ENCODE measurements at regions not wholly inside any gene's neighbourhood (a gene's known extent, or its start where the extent isn't known, plus 50 kb on each side); places are given as distances from the start of the nearest gene placed in this dataset.

DNA sequence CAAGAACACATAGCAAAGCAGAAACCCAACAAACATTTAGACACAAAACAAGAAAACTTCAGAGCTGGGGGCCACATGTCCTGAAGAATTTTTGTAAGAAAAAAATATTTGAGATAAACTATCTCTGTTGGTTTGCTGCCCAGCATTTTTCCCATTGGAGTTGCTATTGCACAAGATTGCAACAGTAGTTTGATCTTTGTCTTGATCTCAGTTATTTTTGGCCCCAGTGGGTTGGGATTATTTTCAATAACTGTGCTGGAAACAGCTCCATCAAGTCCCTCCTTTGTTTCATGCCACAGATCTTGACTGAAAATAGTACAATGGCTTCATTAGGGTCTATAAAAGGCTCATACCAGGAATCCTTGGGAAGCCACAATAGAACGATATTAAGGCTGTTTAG, 103.8 kb upstream of the RAI2 start:
- Histone ChIP-seq H2AFZ (ENCODE audit: low read depth, low read length) (no peak overlapping the region), H3K36me3 (ENCODE audit: control insufficient read depth in 2 of 2, extremely low read depth in 1 of 2, insufficient read depth in 2 of 2, low read length in 2 of 2) (no peaks in the 10 kb centered on the region), H3K27ac (ENCODE audit: insufficient read depth, low read depth, low read length) (no peak overlapping the region), H3K27me3 (ENCODE audit: control insufficient read depth in 2 of 2, insufficient read depth in 2 of 2, low read length in 2 of 2) (no peaks in the 10 kb centered on the region), H3K4me2 (ENCODE audit: insufficient read depth, low read length) (no peak overlapping the region), H3K9me1 (replicated peaks; ENCODE audit: control insufficient read depth, extremely low read depth, insufficient read depth, low read length) (no peaks in the 10 kb centered on the region), H3K4me1 (ENCODE audit: control insufficient read depth, extremely low read depth, insufficient read depth, low read length) (no peaks in the 10 kb centered on the region), H3K79me2 (ENCODE audit: control insufficient read depth, insufficient read depth, low read length) (no peaks in the 10 kb centered on the region), H3K4me3 (replicated peaks in 1 of 3; ENCODE audit: insufficient read depth in 1 of 3, low read depth in 1 of 3, low read length in 3 of 3) (no peak overlapping the region), H4K20me1 (replicated peaks; ENCODE audit: control insufficient read depth, extremely low read depth, insufficient read depth, low read length) (no peaks in the 10 kb centered on the region), H3K9ac (replicated peaks; ENCODE audit: extremely low read depth, insufficient read depth, low read length) (no peak overlapping the region), H3K9me3 (replicated peaks; ENCODE audit: control insufficient read depth, insufficient read depth, low read length) (no peaks in the 10 kb centered on the region)
- CTCF ChIA-PET, result no interaction called here
- FAIRE-seq, result no peak
- BruUV-seq (replicated peaks), result no TSS peak
- no peak for TF ChIP-seq EZH2 (IDR thresholded peaks at IDR 0.05; ENCODE audit: borderline replicate concordance, low read depth, low read length, severe bottlenecking)
- TF ChIP-seq, protein P1, sequence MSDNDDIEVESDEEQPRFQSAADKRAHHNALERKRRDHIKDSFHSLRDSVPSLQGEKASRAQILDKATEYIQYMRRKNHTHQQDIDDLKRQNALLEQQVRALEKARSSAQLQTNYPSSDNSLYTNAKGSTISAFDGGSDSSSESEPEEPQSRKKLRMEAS (IDR thresholded peaks at IDR 0.05; ENCODE audit: insufficient read depth, insufficient read length), result no peak
- DNase-seq (ENCODE audit: low read depth, low spot score), result no peak
- POLR2A ChIA-PET, result no interaction called here
- intact Hi-C loops (cut with micrococcal nuclease), result no loop called here
- dilution Hi-C loops (cut with MboI; ENCODE audit: extremely low pct_ligation_motif_present, low sequenced_read_pairs), result no loop called here

DNA sequence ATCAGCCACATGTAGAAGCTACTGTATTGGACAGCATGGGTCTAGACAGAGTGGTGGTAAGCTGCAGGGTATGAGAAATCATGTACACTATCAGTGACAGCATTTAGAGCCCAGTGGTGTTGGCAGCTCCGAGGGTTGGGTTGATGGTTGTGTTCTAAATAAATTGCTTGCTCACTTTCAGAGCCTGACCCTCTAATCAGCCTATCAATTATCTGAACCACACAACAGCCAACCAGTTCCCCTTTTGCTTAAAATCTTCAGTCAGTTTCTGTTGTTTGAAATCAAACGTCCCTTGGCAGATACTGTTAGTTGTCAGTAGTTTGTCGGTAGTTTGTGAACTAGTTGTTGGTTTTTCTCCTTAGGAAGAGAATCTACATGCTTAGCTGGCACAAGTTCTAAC, 99.8 kb upstream of the RAI2 start:
- ChIA-PET POLR2A (no interaction called here), CTCF (no interaction called here)
- Histone ChIP-seq H2AFZ (ENCODE audit: low read depth, low read length) (no peak overlapping the region), H3K27ac (ENCODE audit: insufficient read depth, low read depth, low read length) (no peak overlapping the region), H3K4me2 (ENCODE audit: insufficient read depth, low read length) (no peak overlapping the region), H4K20me1 (replicated peaks; ENCODE audit: control insufficient read depth, extremely low read depth, insufficient read depth, low read length) (no peaks in the 10 kb centered on the region), H3K36me3 (ENCODE audit: control insufficient read depth in 2 of 2, extremely low read depth in 1 of 2, insufficient read depth in 2 of 2, low read length in 2 of 2) (no peaks in the 10 kb centered on the region), H3K9me3 (replicated peaks; ENCODE audit: control insufficient read depth, insufficient read depth, low read length) (no peaks in the 10 kb centered on the region), H3K4me1 (ENCODE audit: control insufficient read depth, extremely low read depth, insufficient read depth, low read length) (no peaks in the 10 kb centered on the region), H3K4me3 (replicated peaks in 1 of 3; ENCODE audit: insufficient read depth in 1 of 3, low read depth in 1 of 3, low read length in 3 of 3) (no peak overlapping the region), H3K9me1 (replicated peaks; ENCODE audit: control insufficient read depth, extremely low read depth, insufficient read depth, low read length) (no peaks in the 10 kb centered on the region), H3K79me2 (ENCODE audit: control insufficient read depth, insufficient read depth, low read length) (no peaks in the 10 kb centered on the region), H3K9ac (replicated peaks; ENCODE audit: extremely low read depth, insufficient read depth, low read length) (no peak overlapping the region), H3K27me3 (ENCODE audit: control insufficient read depth in 2 of 2, insufficient read depth in 2 of 2, low read length in 2 of 2) (no peaks in the 10 kb centered on the region)
- TF ChIP-seq FOS (IDR thresholded peaks at IDR 0.05; ENCODE audit: borderline replicate concordance, insufficient read depth, low read length), result no peak
- TF ChIP-seq JUN (IDR thresholded peaks at IDR 0.05; ENCODE audit: borderline replicate concordance, insufficient read depth, insufficient read length, low read depth), result no peak
- TF ChIP-seq POLR2A (IDR thresholded peaks at IDR 0.05; ENCODE audit: low read depth, low read length), result no peak
- TF ChIP-seq MYC (IDR thresholded peaks at IDR 0.05; ENCODE audit: low read depth, low read length), result no peak
- TF ChIP-seq GATA2 (IDR thresholded peaks at IDR 0.05; ENCODE audit: insufficient read depth, insufficient read length, low read depth, low read length), result no peak
- TF ChIP-seq CTCF (IDR thresholded peaks at IDR 0.05; ENCODE audit: extremely low read depth in 1 of 2, insufficient read depth in 1 of 2, low read depth in 1 of 2, low read length in 2 of 2), result no peak
- TF ChIP-seq, protein P1 (IDR thresholded peaks at IDR 0.05; ENCODE audit: insufficient read depth, insufficient read length), result no peak
- TF ChIP-seq EZH2 (IDR thresholded peaks at IDR 0.05; ENCODE audit: borderline replicate concordance, low read depth, low read length, severe bottlenecking), result no peak
- intact Hi-C loops (cut with micrococcal nuclease), result no loop called here
- dilution Hi-C loops (cut with MboI; ENCODE audit: extremely low pct_ligation_motif_present, low sequenced_read_pairs), result no loop called here
- no TSS peak for BruUV-seq (replicated peaks)
- FAIRE-seq (no peak), DNase-seq (ENCODE audit: low read depth, low spot score) (no peak)

Measured in endothelial cell of umbilical vein (primary cell).